ENCODE measurements at regions not wholly inside any gene's neighbourhood (a gene's known extent, or its start where the extent isn't known, plus 50 kb on each side); places are given as distances from the start of the nearest gene placed in this dataset.

- ChIA-PET CTCF (interaction anchor here (0.6 kb wide), 1 partner anchor 14 kb away, joined by 5 read pairs; no protein-coding TSS in a partner anchor), POLR2A (ENCODE audit: unreplicated experiment) (no interaction called here)
- dilution Hi-C loops (cut with HindIII; ENCODE audit: low sequenced_read_pairs, unreplicated experiment), result no loop called here
- WGBS, 2 experiments (ENCODE audit: extremely low coverage in 2 of 2, insufficient read length in 1 of 2), result no CpG with 5 or more reads among the region's 4 CpGs
- Histone ChIP-seq H3K14ac (replicated peaks; ENCODE audit: low read depth, low read length) (no peak overlapping the region), H2BK15ac (ENCODE audit: low read depth, low read length) (no peak overlapping the region), H3K79me1 (ENCODE audit: low read depth in 1 of 2, low read length in 2 of 2) (no peaks in the 10 kb centered on the region), H3K4ac (ENCODE audit: low read depth, low read length) (no peak overlapping the region), H2AK5ac (ENCODE audit: low read depth, low read length) (no peak overlapping the region), H2BK120ac (ENCODE audit: low read depth, low read length) (no peak overlapping the region), H3K23ac (ENCODE audit: low read depth, low read length) (no peak overlapping the region), H3K36me3 (ENCODE audit: control insufficient read depth, insufficient read depth, low read length) (no peaks in the 10 kb centered on the region), H4K20me1 (ENCODE audit: insufficient read depth, low read length) (no peaks in the 10 kb centered on the region), H3K4me1 (ENCODE audit: control insufficient read depth, insufficient read depth, low read length) (no peaks in the 10 kb centered on the region), H2AFZ (replicated peaks; ENCODE audit: low read length, poor library complexity) (no peak overlapping the region), H4K5ac (ENCODE audit: low read depth, low read length) (no peak overlapping the region), H3K9ac (ENCODE audit: low read depth, low read length) (no peak overlapping the region), H2BK20ac (ENCODE audit: low read depth, low read length) (no peak overlapping the region), H3K18ac (ENCODE audit: low read depth, low read length) (no peak overlapping the region), H4K91ac (ENCODE audit: insufficient read depth, low read depth, low read length) (no peak overlapping the region), H3K9me3 (ENCODE audit: control insufficient read depth, insufficient read depth, low read length) (peaks cover 11% of the 10 kb centered on the region), H3K4me3 (ENCODE audit: insufficient read depth, low read depth, low read length) (no peak overlapping the region), H3K4me2 (ENCODE audit: low read depth, low read length) (no peak overlapping the region), H3K27me3 (ENCODE audit: control insufficient read depth, insufficient read depth, low read length) (no peaks in the 10 kb centered on the region), H2AK9ac (replicated peaks; ENCODE audit: low read depth, low read length, poor library complexity) (peak overlapping the region; percentile 55), H2BK5ac (ENCODE audit: low read depth, low read length, poor library complexity, severe bottlenecking) (no peak overlapping the region), H3K9me1 (ENCODE audit: insufficient read depth, low read length) (no peaks in the 10 kb centered on the region), H3K27ac (ENCODE audit: insufficient read depth, low read length) (no peak overlapping the region), H4K8ac (ENCODE audit: low read depth in 2 of 2, low read length in 2 of 2) (no peak overlapping the region), H3K56ac (ENCODE audit: extremely low read depth, insufficient read depth, low read length) (no peak overlapping the region)
- ATAC-seq (ENCODE audit: low read depth), result no peak
- no peak for DNase-seq
- BruUV-seq (replicated peaks), result no TSS peak
- in situ Hi-C loops (cut with MboI; ENCODE audit: low sequenced_read_pairs), result no loop called here
- intact Hi-C loops (cut with micrococcal nuclease), result no loop called here
- TF ChIP-seq NFE2L2 (IDR thresholded peaks at IDR 0.05; ENCODE audit: low read depth, low read length), result no peak
- TF ChIP-seq MAFK (IDR thresholded peaks at IDR 0.05; ENCODE audit: low read depth, low read length), result no peak
- TF ChIP-seq, protein P1, sequence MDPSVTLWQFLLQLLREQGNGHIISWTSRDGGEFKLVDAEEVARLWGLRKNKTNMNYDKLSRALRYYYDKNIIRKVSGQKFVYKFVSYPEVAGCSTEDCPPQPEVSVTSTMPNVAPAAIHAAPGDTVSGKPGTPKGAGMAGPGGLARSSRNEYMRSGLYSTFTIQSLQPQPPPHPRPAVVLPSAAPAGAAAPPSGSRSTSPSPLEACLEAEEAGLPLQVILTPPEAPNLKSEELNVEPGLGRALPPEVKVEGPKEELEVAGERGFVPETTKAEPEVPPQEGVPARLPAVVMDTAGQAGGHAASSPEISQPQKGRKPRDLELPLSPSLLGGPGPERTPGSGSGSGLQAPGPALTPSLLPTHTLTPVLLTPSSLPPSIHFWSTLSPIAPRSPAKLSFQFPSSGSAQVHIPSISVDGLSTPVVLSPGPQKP (IDR thresholded peaks at IDR 0.05; ENCODE audit: borderline replicate concordance, low read depth, low read length), result no peak
- TF ChIP-seq RCOR1 (IDR thresholded peaks at IDR 0.05; ENCODE audit: insufficient replicate concordance, low read length), result no peak
- no peak for TF ChIP-seq MXI1 (IDR thresholded peaks at IDR 0.05; ENCODE audit: borderline replicate concordance, low read depth, low read length)
- TF ChIP-seq POLR2A (IDR thresholded peaks at IDR 0.05; ENCODE audit: low read depth, low read length), result no peak
- no peak for TF ChIP-seq FOS (IDR thresholded peaks at IDR 0.05; ENCODE audit: low read depth, low read length)
- TF ChIP-seq BHLHE40 (IDR thresholded peaks at IDR 0.05; ENCODE audit: low read depth, low read length), result no peak
- no peak for TF ChIP-seq CHD1 (IDR thresholded peaks at IDR 0.05; ENCODE audit: low read depth, low read length)
- no peak for TF ChIP-seq CTCF (conservative IDR thresholded peaks at IDR 0.05; ENCODE audit: low read depth, low read length)
Observed at GRCh38 chr7:152949790-152950189, 190.2 kb downstream of the ACTR3B start.
